ENCODE measurements at regions not wholly inside any gene's neighbourhood (a gene's known extent, or its start where the extent isn't known, plus 50 kb on each side); places are given as distances from the start of the nearest gene placed in this dataset.

DNA sequence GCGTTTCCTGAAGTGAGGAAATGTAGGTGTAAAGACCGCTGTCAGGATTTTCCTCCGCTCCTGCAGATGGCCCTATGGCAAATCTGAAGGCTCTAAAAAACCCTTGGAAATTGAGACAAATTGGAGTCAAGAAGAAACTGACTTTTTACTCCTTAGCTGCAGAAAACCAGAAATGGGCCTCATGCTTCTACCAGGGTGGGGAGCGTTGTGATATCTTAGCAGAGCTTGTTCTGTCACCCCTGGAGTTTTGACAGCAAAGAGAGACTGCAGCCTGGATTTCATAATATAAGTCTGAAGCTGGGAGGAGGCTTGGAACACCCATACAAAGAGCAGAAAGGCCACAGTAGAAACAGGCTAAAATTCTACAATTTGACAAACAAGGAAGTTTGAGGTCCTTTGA lies 283.0 kb upstream of the PLSCR5 start (continued):
- TF ChIP-seq TCF3 (IDR thresholded peaks at IDR 0.05; ENCODE audit: borderline replicate concordance, insufficient read depth, low read depth, low read length), result no peak

DNA sequence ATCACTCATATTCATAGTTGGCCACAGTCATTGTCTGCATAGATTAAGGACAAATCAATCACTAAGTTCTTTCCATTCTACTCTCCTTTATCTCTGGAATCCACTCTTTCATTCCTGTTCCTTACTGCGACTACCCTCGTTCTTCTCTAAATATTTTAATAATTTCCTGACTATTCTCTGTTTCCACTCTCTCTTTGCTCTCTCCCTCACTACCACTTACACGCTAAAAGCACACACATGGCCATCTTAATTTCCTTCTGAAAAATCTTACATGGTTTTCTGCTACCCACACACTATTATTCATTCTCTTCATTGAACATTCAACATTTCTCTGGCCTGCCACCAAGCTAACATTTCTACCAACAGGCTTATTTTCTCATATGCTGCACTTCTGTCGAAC lies 279.6 kb upstream of the PLSCR5 start:
- no peaks in the 10 kb centered on the region for H3K79me2 ChIP-seq (ENCODE audit: control insufficient read depth, insufficient read depth, low read length)
- H3K36me3 ChIP-seq (ENCODE audit: control insufficient read depth in 2 of 2, insufficient read depth in 2 of 2, low read length in 1 of 2), result no peaks in the 10 kb centered on the region
- intact Hi-C loops (cut with micrococcal nuclease; ENCODE audit: unreplicated experiment) (no loop called here), in situ Hi-C loops (cut with MboI) (no loop called here)
- ChIA-PET SMC1A (ENCODE audit: uncharacterized antibody, unreplicated experiment) (no interaction called here), CTCF (interaction anchor here (0.6 kb wide), 1 partner anchor 282 kb away, joined by 3 read pairs; no protein-coding TSS in a partner anchor), RAD21 (ENCODE audit: unreplicated experiment) (no interaction called here), POLR2A (no interaction called here)
- no peaks in the 10 kb centered on the region for H4K20me1 ChIP-seq (ENCODE audit: control insufficient read depth, insufficient read depth)
- H3K27ac ChIP-seq (ENCODE audit: control insufficient read depth, insufficient read depth), result no peak overlapping the region
- H2AFZ ChIP-seq (ENCODE audit: control insufficient read depth, low read depth, low read length), result no peak overlapping the region
- FAIRE-seq (no peak), DNase-seq (ENCODE audit: low read depth, low spot score) (no peak), ATAC-seq (no peak)
- H3K27me3 ChIP-seq (replicated peaks in 1 of 2; ENCODE audit: control insufficient read depth in 2 of 2, insufficient read depth in 2 of 2, low read length in 1 of 2), result no peaks in the 10 kb centered on the region
- WGBS (ENCODE audit: insufficient coverage, insufficient replicate concordance, low lambda C conversion rate, missing lambda C conversion rate), result 2% methylated on average over 4 of the region's 4 CpGs
- H3K9ac ChIP-seq (ENCODE audit: control insufficient read depth, insufficient read depth, low read length), result no peak overlapping the region
- H3K4me3 ChIP-seq, result no peak overlapping the region
- H3K9me3 ChIP-seq (replicated peaks; ENCODE audit: control insufficient read depth, insufficient read depth, low read length), result no peaks in the 10 kb centered on the region
- no peak overlapping the region for H3K4me2 ChIP-seq (ENCODE audit: control insufficient read depth, insufficient read depth)
- H3K4me1 ChIP-seq (ENCODE audit: control insufficient read depth, insufficient read depth, low read length), result no peaks in the 10 kb centered on the region
- BruUV-seq (replicated peaks), result no TSS peak
- TF ChIP-seq, protein P1, sequence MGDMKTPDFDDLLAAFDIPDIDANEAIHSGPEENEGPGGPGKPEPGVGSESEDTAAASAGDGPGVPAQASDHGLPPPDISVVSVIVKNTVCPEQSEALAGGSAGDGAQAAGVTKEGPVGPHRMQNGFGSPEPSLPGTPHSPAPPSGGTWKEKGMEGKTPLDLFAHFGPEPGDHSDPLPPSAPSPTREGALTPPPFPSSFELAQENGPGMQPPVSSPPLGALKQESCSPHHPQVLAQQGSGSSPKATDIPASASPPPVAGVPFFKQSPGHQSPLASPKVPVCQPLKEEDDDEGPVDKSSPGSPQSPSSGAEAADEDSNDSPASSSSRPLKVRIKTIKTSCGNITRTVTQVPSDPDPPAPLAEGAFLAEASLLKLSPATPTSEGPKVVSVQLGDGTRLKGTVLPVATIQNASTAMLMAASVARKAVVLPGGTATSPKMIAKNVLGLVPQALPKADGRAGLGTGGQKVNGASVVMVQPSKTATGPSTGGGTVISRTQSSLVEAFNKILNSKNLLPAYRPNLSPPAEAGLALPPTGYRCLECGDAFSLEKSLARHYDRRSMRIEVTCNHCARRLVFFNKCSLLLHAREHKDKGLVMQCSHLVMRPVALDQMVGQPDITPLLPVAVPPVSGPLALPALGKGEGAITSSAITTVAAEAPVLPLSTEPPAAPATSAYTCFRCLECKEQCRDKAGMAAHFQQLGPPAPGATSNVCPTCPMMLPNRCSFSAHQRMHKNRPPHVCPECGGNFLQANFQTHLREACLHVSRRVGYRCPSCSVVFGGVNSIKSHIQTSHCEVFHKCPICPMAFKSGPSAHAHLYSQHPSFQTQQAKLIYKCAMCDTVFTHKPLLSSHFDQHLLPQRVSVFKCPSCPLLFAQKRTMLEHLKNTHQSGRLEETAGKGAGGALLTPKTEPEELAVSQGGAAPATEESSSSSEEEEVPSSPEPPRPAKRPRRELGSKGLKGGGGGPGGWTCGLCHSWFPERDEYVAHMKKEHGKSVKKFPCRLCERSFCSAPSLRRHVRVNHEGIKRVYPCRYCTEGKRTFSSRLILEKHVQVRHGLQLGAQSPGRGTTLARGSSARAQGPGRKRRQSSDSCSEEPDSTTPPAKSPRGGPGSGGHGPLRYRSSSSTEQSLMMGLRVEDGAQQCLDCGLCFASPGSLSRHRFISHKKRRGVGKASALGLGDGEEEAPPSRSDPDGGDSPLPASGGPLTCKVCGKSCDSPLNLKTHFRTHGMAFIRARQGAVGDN (IDR thresholded peaks at IDR 0.05), result no peak
- TF ChIP-seq, protein P2, sequence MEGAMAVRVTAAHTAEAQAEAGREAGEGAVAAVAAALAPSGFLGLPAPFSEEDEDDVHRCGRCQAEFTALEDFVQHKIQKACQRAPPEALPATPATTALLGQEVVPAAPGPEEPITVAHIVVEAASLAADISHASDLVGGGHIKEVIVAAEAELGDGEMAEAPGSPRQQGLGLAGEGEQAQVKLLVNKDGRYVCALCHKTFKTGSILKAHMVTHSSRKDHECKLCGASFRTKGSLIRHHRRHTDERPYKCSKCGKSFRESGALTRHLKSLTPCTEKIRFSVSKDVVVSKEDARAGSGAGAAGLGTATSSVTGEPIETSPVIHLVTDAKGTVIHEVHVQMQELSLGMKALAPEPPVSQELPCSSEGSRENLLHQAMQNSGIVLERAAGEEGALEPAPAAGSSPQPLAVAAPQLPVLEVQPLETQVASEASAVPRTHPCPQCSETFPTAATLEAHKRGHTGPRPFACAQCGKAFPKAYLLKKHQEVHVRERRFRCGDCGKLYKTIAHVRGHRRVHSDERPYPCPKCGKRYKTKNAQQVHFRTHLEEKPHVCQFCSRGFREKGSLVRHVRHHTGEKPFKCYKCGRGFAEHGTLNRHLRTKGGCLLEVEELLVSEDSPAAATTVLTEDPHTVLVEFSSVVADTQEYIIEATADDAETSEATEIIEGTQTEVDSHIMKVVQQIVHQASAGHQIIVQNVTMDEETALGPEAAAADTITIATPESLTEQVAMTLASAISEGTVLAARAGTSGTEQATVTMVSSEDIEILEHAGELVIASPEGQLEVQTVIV (IDR thresholded peaks at IDR 0.05; ENCODE audit: borderline replicate concordance, partially characterized antibody), result no peak
- TF ChIP-seq ZBED1 (IDR thresholded peaks at IDR 0.05; ENCODE audit: borderline replicate concordance), result no peak
- TF ChIP-seq, protein P3, sequence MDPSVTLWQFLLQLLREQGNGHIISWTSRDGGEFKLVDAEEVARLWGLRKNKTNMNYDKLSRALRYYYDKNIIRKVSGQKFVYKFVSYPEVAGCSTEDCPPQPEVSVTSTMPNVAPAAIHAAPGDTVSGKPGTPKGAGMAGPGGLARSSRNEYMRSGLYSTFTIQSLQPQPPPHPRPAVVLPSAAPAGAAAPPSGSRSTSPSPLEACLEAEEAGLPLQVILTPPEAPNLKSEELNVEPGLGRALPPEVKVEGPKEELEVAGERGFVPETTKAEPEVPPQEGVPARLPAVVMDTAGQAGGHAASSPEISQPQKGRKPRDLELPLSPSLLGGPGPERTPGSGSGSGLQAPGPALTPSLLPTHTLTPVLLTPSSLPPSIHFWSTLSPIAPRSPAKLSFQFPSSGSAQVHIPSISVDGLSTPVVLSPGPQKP (IDR thresholded peaks at IDR 0.05; ENCODE audit: low read depth, low read length), result no peak
- TF ChIP-seq, protein P4, sequence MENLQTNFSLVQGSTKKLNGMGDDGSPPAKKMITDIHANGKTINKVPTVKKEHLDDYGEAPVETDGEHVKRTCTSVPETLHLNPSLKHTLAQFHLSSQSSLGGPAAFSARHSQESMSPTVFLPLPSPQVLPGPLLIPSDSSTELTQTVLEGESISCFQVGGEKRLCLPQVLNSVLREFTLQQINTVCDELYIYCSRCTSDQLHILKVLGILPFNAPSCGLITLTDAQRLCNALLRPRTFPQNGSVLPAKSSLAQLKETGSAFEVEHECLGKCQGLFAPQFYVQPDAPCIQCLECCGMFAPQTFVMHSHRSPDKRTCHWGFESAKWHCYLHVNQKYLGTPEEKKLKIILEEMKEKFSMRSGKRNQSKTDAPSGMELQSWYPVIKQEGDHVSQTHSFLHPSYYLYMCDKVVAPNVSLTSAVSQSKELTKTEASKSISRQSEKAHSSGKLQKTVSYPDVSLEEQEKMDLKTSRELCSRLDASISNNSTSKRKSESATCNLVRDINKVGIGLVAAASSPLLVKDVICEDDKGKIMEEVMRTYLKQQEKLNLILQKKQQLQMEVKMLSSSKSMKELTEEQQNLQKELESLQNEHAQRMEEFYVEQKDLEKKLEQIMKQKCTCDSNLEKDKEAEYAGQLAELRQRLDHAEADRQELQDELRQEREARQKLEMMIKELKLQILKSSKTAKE (IDR thresholded peaks at IDR 0.05; ENCODE audit: low read depth, poor library complexity, severe bottlenecking), result no peak
- TF ChIP-seq, protein P5, sequence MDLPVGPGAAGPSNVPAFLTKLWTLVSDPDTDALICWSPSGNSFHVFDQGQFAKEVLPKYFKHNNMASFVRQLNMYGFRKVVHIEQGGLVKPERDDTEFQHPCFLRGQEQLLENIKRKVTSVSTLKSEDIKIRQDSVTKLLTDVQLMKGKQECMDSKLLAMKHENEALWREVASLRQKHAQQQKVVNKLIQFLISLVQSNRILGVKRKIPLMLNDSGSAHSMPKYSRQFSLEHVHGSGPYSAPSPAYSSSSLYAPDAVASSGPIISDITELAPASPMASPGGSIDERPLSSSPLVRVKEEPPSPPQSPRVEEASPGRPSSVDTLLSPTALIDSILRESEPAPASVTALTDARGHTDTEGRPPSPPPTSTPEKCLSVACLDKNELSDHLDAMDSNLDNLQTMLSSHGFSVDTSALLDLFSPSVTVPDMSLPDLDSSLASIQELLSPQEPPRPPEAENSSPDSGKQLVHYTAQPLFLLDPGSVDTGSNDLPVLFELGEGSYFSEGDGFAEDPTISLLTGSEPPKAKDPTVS (IDR thresholded peaks at IDR 0.05; ENCODE audit: low read depth, low read length), result no peak
- no peak for TF ChIP-seq NR2C1 (IDR thresholded peaks at IDR 0.05)
- no peak for TF ChIP-seq HCFC1 (IDR thresholded peaks at IDR 0.05; ENCODE audit: low read length)
- no peak for TF ChIP-seq GATAD2B (conservative IDR thresholded peaks at IDR 0.05; ENCODE audit: low read depth)
